Fibroblast of pulmonary artery (primary cell): ENCODE measurements at regions not wholly inside any gene's neighbourhood (a gene's known extent, or its start where the extent isn't known, plus 50 kb on each side); places are given as distances from the start of the nearest gene placed in this dataset.

Source experiments
- DNase-seq: peaks from one replicate; pipeline ENCODE4 v3.0.0-alpha.2; 2010; ENCODE audit warnings: low read depth
- H3K4me3 ChIP-seq: replicated peaks from 2 replicates; pipeline ENCODE4 v1.5.1; 2011; ENCODE audit warnings: low read depth, mild to moderate bottlenecking, control low read depth, low read length, moderate library complexity
- TF ChIP-seq, protein P1 (sequence below): IDR thresholded peaks from 2 replicates; pipeline ENCODE4 v1.5.1; 2011; ENCODE audit warnings: mild to moderate bottlenecking, control low read depth, low read length, inconsistent platforms; ENCODE audit errors: missing control alignments

DNA sequence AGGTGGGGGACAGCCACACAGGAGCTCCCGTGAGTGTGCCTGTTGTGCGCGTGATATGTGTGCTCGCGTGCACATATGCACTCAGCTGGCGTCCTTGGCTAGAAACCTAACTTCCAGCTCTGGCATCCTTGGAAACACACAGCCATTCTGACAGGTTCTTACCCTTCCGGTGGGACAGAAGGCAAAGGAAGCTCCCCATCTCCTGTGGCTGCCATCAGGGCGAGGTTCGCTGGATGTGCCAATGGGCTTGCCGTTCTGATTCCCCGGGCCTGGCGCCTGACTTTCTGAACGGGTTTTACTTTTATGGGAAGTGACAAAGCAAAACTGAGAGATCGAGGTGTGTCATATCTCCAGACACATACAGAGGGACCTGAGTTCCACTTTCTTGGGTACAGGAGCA is 124.7 kb downstream of the PAPOLA start:
- TF ChIP-seq, protein P1, sequence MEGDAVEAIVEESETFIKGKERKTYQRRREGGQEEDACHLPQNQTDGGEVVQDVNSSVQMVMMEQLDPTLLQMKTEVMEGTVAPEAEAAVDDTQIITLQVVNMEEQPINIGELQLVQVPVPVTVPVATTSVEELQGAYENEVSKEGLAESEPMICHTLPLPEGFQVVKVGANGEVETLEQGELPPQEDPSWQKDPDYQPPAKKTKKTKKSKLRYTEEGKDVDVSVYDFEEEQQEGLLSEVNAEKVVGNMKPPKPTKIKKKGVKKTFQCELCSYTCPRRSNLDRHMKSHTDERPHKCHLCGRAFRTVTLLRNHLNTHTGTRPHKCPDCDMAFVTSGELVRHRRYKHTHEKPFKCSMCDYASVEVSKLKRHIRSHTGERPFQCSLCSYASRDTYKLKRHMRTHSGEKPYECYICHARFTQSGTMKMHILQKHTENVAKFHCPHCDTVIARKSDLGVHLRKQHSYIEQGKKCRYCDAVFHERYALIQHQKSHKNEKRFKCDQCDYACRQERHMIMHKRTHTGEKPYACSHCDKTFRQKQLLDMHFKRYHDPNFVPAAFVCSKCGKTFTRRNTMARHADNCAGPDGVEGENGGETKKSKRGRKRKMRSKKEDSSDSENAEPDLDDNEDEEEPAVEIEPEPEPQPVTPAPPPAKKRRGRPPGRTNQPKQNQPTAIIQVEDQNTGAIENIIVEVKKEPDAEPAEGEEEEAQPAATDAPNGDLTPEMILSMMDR = no peak
- no peak overlapping the region for H3K4me3 ChIP-seq
- DNase-seq = no peak

DNA sequence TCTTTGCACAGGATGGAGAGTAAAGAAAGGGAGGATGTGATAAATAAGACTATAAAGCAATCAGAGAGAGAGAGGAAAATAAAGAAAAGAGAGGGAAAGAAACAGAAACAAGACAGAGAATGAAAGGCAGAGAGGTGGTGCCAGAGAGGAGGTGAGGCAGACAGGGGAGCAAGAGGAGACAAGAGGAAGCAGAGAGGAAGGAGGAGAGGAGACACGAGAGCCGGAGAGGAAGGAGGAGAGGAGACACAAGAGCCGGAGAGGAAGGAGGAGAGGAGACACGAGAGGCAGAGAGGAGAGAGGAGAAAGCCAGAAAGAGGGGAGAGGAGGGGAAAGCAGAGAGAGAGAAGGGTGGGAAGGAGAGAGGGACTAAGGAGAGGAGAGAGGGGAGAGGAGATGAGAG is 125.2 kb downstream of the PAPOLA start:
- H3K4me3 ChIP-seq = no peak overlapping the region
- DNase-seq = no peak
- TF ChIP-seq, protein P1 = no peak

DNA sequence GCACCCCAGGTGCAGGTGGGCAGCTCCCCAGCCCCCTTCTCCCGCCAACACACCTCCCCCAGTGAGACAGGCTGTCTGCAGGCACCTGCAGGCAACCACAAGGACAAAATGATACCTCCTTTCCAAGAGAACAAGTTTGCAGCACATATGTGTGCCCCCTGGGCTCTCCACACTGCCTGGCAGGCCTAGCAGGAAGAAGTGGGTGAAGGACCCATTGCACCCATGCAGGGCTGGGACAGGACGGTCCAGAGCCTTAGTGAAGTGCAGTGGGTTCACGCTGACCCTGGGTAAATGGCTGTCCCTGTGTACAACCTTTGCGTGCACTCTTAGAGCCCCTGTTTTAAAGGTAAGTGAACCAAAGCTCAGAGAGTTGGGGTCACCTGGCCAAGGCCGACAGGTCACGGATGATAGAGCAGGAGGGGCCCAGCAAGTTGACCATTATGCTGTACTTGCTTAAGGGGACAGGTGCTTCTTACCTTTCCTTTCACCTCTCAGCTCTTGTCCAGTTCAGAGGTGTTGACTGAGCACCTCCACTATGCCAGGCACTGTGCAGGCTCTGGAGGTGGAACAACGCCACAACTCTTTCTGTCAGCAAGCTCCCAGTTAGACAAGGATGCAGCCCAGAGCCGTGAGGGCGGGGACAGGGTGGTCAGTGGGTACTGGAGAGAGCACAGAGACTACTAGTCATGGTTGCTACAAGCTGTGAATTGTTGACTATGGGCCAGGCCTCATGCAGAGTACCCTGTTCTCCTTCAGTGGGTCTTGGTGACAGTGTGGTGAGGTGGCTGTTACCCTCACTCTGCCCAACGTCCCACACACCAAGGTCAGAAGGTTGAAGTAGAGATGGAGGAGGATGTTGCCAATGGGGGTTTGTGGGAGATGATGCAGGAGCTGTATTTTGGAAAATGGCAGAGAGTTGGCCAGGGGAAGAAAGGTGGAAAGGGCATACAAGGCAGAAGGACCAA is 125.9 kb downstream of the PAPOLA start:
- DNase-seq = no peak
- TF ChIP-seq, protein P1 = no peak
- no peak overlapping the region for H3K4me3 ChIP-seq

DNA sequence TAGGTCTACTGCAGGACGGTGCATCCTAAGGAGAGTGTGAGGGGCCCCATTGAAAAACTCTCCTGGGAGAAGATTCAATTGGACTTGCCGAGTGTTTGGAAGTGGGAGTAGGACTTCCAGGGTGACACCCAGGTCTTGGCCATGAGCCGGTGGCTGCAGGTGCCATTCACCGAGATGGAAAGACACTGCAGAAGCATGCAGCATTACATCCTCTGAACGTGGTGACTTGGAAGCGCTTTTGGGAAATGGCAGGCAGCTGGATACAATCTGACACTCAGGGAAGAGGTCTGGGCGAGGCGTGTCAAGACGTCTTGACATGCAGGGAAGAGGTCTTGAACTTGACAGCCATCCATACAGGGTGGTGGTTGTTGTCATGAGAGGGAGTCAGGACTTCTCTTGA is 126.9 kb downstream of the PAPOLA start:
- TF ChIP-seq, protein P1 = no peak
- no peak for DNase-seq
- no peak overlapping the region for H3K4me3 ChIP-seq

DNA sequence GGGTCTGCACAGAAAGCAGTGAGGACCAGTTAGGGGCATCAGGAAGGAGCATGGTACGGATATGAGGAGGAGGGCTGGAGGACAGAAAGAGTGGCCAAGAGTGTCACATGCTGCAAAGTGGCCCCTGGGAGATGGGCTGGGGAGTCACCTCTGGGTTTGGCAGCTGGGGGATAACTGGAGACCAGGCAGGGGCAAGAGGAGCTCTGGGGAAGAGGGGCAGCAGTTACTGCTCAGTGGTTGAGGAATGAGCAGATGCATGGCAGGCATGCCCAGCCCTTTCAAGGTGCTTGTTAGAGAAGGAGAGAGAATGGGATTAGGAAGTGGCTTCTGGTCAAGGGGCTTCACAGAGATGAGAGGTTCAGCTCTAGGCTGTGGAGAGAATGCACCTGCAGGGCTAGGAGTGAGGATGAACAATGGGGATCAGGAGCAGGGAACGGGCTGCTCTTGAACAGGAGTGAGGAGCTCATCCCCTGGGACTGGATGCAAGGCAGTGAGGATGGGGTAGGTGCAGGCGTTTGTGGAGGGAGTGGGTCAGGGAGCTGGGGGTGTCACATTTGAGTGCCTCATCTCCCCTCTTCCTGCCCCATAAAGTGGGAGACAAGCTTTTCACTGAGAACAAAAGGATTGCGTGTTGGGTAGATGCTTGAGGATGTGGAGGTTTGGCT is 127.5 kb downstream of the PAPOLA start:
- H3K4me3 ChIP-seq = no peak overlapping the region
- no peak for DNase-seq
- TF ChIP-seq, protein P1 = no peak

DNA sequence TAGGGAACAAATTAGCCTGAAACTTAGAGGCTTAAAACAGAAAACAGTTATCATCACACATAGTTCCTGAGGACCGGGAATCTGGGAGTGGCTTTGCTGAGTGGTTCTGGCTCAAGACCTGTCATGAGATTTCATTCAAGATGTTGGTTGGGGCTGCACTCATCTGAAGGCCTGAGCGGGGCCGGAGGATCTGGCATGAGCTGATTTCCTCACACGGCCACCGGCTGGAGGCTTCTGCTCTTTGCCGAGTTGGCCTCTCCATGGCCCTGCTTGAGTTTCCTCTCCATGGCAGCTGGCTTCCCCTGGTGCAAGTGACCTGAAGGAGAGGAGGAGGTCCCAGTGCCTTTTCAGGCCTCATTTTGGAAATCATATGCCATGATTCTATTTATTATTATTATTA is 128.1 kb downstream of the PAPOLA start:
- H3K4me3 ChIP-seq = no peak overlapping the region
- TF ChIP-seq, protein P1 = no peak
- DNase-seq = no peak
